H1 (cell line): ENCODE measurements at regions not wholly inside any gene's neighbourhood (a gene's known extent, or its start where the extent isn't known, plus 50 kb on each side); places are given as distances from the start of the nearest gene placed in this dataset.

Source experiments
- CTCF ChIA-PET: fragments of 300-600 bp; sonication (Branson Sonifier 250); formaldehyde crosslinking; loops from one replicate; lab custom pipeline; 2021; ENCODE audit not compliant: partially characterized antibody; lab: Charles Lee
- POLR2A ChIA-PET: fragments of 300-600 bp; sonication (Branson Sonifier 250); formaldehyde crosslinking; loops from one replicate; lab custom pipeline; 2021; ENCODE audit warnings: inconsistent platforms; ENCODE audit not compliant: partially characterized antibody; lab: Charles Lee
- DNase-seq, 2 experiments: peaks; one replicate each; pipeline versions ENCODE4 v3.0.0 to v3.0.0-alpha.2; 2010 to 2022; ENCODE audit warnings: low spot score in 2 of 2, low read depth in 1 of 2, mixed read lengths in 1 of 2
- FAIRE-seq: peaks from 2 replicates; lab custom pipeline; 2011; peaks lifted over from hg19 to GRCh38; lab: Jason Lieb, UNC
- H2AFZ ChIP-seq: 2 replicates; pipeline ENCODE4 v1.8.1; 2012; ENCODE audit warnings: low read length, inconsistent platforms
- H2AK5ac ChIP-seq: 2 replicates; pipeline ENCODE4 v1.6.1; 2013; ENCODE audit warnings: low read depth, low read length
- H2BK120ac ChIP-seq: replicated peaks from 2 replicates; pipeline ENCODE3; 2013; ENCODE audit warnings: low read depth, low read length, inconsistent platforms
- H2BK12ac ChIP-seq: 2 replicates; pipeline ENCODE4 v1.6.1; 2013; ENCODE audit warnings: low read depth, low read length
- H2BK15ac ChIP-seq: 2 replicates; pipeline ENCODE4 v1.6.1; 2013; ENCODE audit warnings: low read length
- H2BK20ac ChIP-seq: 2 replicates; pipeline ENCODE4 v1.6.1; 2013; ENCODE audit warnings: low read length
- H2BK5ac ChIP-seq: 2 replicates; pipeline ENCODE4 v1.6.1; 2013; ENCODE audit warnings: low read depth, low read length
- H3K14ac ChIP-seq: 2 replicates; pipeline ENCODE4 v1.6.1; 2013; ENCODE audit warnings: inconsistent platforms; ENCODE audit not compliant: insufficient read length
- H3K18ac ChIP-seq: 2 replicates; pipeline ENCODE4 v1.6.1; 2013; ENCODE audit warnings: low read length; ENCODE audit errors: extremely low read depth
- H3K23ac ChIP-seq: 2 replicates; pipeline ENCODE4 v1.6.1; 2013; ENCODE audit warnings: inconsistent platforms; ENCODE audit not compliant: insufficient read length
- H3K23me2 ChIP-seq: 2 replicates; pipeline ENCODE4 v1.6.1; 2013; ENCODE audit warnings: low read depth, low read length
- H3K27ac ChIP-seq: 2 replicates; pipeline ENCODE4 v1.6.1; 2011; ENCODE audit warnings: low read depth, low read length, inconsistent platforms
- H3K27me3 ChIP-seq, 4 experiments: replicated peaks in 1 of 4; 1 replicate in 1 of 4; 2 replicates in 3 of 4; pipeline versions ENCODE4 v1.6.1 to v1.8.1; 2011 to 2013; ENCODE audit warnings: low read length in 3 of 4, mild to moderate bottlenecking in 3 of 4, inconsistent platforms in 2 of 4, mixed read lengths in 2 of 4, moderate library complexity in 1 of 4; ENCODE audit not compliant: control insufficient read depth in 3 of 4, insufficient read depth in 3 of 4; ENCODE audit errors: extremely low read depth in 1 of 4
- H3K36me3 ChIP-seq, 4 experiments: 2 replicates each; pipeline versions ENCODE4 v1.6.1 to v1.8.1; 2011 to 2013; ENCODE audit warnings: mild to moderate bottlenecking in 4 of 4, low read length in 3 of 4, moderate library complexity in 2 of 4, control low read depth in 1 of 4, inconsistent platforms in 1 of 4; ENCODE audit not compliant: insufficient read depth in 4 of 4, control insufficient read depth in 2 of 4
- H3K4ac ChIP-seq: replicated peaks from 2 replicates; pipeline ENCODE3; 2013; ENCODE audit warnings: low read length, low read depth, mixed read lengths, inconsistent platforms; ENCODE audit not compliant: insufficient read length
- H3K4me1 ChIP-seq, 4 experiments: replicated peaks in 1 of 4; 1 replicate in 1 of 4; 2 replicates in 3 of 4; pipeline versions ENCODE4 v1.6.1 to v1.8.1; 2011 to 2013; ENCODE audit warnings: low read length in 3 of 4, inconsistent platforms in 2 of 4, mixed read lengths in 1 of 4; ENCODE audit not compliant: insufficient read depth in 4 of 4, control insufficient read depth in 3 of 4
- H3K4me2 ChIP-seq, 2 experiments: 2 replicates each; pipeline versions ENCODE4 v1.6.1 to v1.8.1; 2011 to 2013; ENCODE audit warnings: low read depth in 2 of 2, low read length in 2 of 2, control low read depth in 1 of 2, inconsistent platforms in 1 of 2, mild to moderate bottlenecking in 1 of 2; ENCODE audit not compliant: insufficient read depth in 1 of 2
- H3K4me3 ChIP-seq, 4 experiments: fragments of 200-600, 300-600 bp in 1 of 4; sonication (generic), shearing (Covaris generic), sonication (Bioruptor Twin) in 1 of 4; 2 replicates each; pipeline versions ENCODE4 v1.5.1 to v1.8.1; 2011 to 2016; ENCODE audit warnings: low read length in 4 of 4, low read depth in 3 of 4, control low read depth in 2 of 4, inconsistent platforms in 2 of 4, mild to moderate bottlenecking in 2 of 4, mixed read lengths in 1 of 4, moderate library complexity in 1 of 4; ENCODE audit not compliant: insufficient read depth in 2 of 4; ENCODE audit errors: extremely low read depth in 1 of 4
- H3K56ac ChIP-seq: replicated peaks from 2 replicates; pipeline ENCODE3; 2013; ENCODE audit warnings: low read depth, mild to moderate bottlenecking, mixed read lengths, low read length, inconsistent platforms; ENCODE audit not compliant: insufficient read length
- H3K79me1 ChIP-seq: 2 replicates; pipeline ENCODE4 v1.6.1; 2013; ENCODE audit warnings: low read depth, low read length, control low read depth
- H3K79me2 ChIP-seq, 2 experiments: 2 replicates each; pipeline versions ENCODE4 v1.6.1 to v1.8.1; 2012 to 2013; ENCODE audit warnings: low read length in 2 of 2, mild to moderate bottlenecking in 2 of 2, inconsistent platforms in 1 of 2; ENCODE audit not compliant: insufficient read depth in 2 of 2, control insufficient read depth in 1 of 2
- H3K9ac ChIP-seq, 4 experiments: replicated peaks in 1 of 4; 1 replicate in 1 of 4; 2 replicates in 3 of 4; pipeline versions ENCODE4 v1.6.1 to v1.8.1; 2011 to 2013; ENCODE audit warnings: low read depth in 3 of 4, low read length in 3 of 4, control low read depth in 2 of 4, mild to moderate bottlenecking in 2 of 4, moderate library complexity in 2 of 4, inconsistent platforms in 1 of 4; ENCODE audit errors: extremely low read depth in 1 of 4
- H3K9me3 ChIP-seq, 2 experiments: 2 replicates each; pipeline versions ENCODE4 v1.6.1 to v1.8.1; 2012 to 2013; ENCODE audit warnings: mild to moderate bottlenecking in 2 of 2, moderate library complexity in 2 of 2, control low read depth in 1 of 2, inconsistent platforms in 1 of 2, low read depth in 1 of 2, low read length in 1 of 2, mixed read lengths in 1 of 2; ENCODE audit not compliant: insufficient read depth in 2 of 2
- H4K20me1 ChIP-seq, 2 experiments: replicated peaks in 1 of 2; 2 replicates each; pipeline versions ENCODE3 to v1.8.1; 2011 to 2013; ENCODE audit warnings: inconsistent platforms in 2 of 2, low read length in 2 of 2, mild to moderate bottlenecking in 1 of 2; ENCODE audit not compliant: insufficient read depth in 2 of 2, control insufficient read depth in 1 of 2
- H4K5ac ChIP-seq: 2 replicates; pipeline ENCODE4 v1.6.1; 2013; ENCODE audit warnings: low read length, low read depth, mixed read lengths, inconsistent platforms; ENCODE audit not compliant: insufficient read length
- H4K8ac ChIP-seq: 2 replicates; pipeline ENCODE4 v1.8.0; 2013; ENCODE audit warnings: mild to moderate bottlenecking, moderate library complexity, low read length, inconsistent platforms; ENCODE audit not compliant: insufficient read depth; ENCODE audit errors: extremely low read depth
- H4K91ac ChIP-seq: replicated peaks from 2 replicates; pipeline ENCODE3; 2013; ENCODE audit warnings: low read length, mixed read lengths, inconsistent platforms; ENCODE audit not compliant: insufficient read length
- CEBPB ChIP-seq: IDR thresholded peaks from 2 replicates; pipeline ENCODE4 v1.6.1; 2012; ENCODE audit warnings: low read depth, low read length
- RXRA ChIP-seq: IDR thresholded peaks from 2 replicates; pipeline ENCODE4 v1.6.1; 2011; ENCODE audit warnings: low read depth, mild to moderate bottlenecking, low read length, moderate library complexity; ENCODE audit not compliant: insufficient read depth
- YY1 ChIP-seq: IDR thresholded peaks from 2 replicates; pipeline ENCODE4 v1.6.1; 2011; ENCODE audit warnings: low read depth, mild to moderate bottlenecking, low read length
- WGBS, 2 experiments: shearing (Covaris generic) in 1 of 2; methylation state at CpG; one replicate each; pipeline versions ENCODE4 v1.1.6 to v1.1.7; 2013 to 2015; ENCODE audit warnings: low lambda C conversion rate in 2 of 2, mixed read lengths in 2 of 2, inconsistent platforms in 1 of 2, low coverage in 1 of 2, missing lambda C conversion rate in 1 of 2; ENCODE audit not compliant: insufficient replicate concordance in 2 of 2, insufficient coverage in 1 of 2, insufficient read length in 1 of 2; ENCODE audit errors: extremely low coverage in 1 of 2, missing lambda C conversion rate in 1 of 2; 5-methylcytosine and 5-hydroxymethylcytosine counted together

DNA sequence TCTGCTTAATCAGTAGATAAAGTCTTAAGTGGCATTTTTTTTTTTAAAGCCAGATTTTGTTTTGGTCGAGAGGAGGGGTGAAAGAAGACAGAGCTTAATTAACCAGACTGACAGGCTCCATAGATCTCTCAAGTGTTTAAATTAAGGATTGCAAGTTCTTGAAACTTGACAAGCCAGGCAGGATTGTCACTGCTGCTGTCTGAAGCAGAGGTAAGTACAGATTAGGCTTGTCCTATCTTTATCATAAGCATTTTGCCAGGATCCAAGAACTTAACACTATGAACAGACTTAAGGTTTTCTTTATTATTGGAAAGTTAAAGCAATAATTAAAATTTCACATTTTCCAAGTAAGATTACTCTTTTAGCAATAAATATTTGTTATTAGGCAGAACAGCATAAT, 179.6 kb upstream of the LMO3 start:
- Histone ChIP-seq H3K23ac (no peak overlapping the region), H3K14ac (no peak overlapping the region), H3K27me3 (no peaks in the 10 kb centered on the region), H3K9me3 (no peaks in the 10 kb centered on the region), H3K4ac (no peak overlapping the region), H3K9ac (no peak overlapping the region), H2BK20ac (no peak overlapping the region), H2BK120ac (no peak overlapping the region), H3K4me3 (no peak overlapping the region), H4K20me1 (no peaks in the 10 kb centered on the region), H2BK12ac (no peak overlapping the region), H3K36me3 (no peaks in the 10 kb centered on the region), H4K91ac (no peak overlapping the region), H2BK5ac (no peak overlapping the region), H2AK5ac (no peak overlapping the region), H3K18ac (no peak overlapping the region), H3K56ac (no peak overlapping the region), H3K27ac (no peak overlapping the region), H2BK15ac (no peak overlapping the region), H3K23me2 (no peaks in the 10 kb centered on the region), H4K5ac (no peak overlapping the region), H3K79me1 (no peaks in the 10 kb centered on the region), H2AFZ (no peak overlapping the region), H3K4me2 (no peak overlapping the region), H3K79me2 (no peaks in the 10 kb centered on the region), H4K8ac (no peak overlapping the region), H3K4me1 (peaks cover 0 to 9% (median 0%) of the 10 kb centered on the region in 4 experiments; a peak in 2 of 7 replicates)
- CTCF ChIA-PET, result no interaction called here
- POLR2A ChIA-PET, result no interaction called here
- 77% methylated on average over 1 of the region's 1 CpG; no CpG with 5 or more reads in 1 of the 2 experiments for WGBS, 2 experiments
- FAIRE-seq (no peak), DNase-seq (no peak)
- TF ChIP-seq CEBPB (no peak), YY1 (no peak), RXRA (no peak)
